Endothelial cell (in vitro differentiated cells): ENCODE measurements at regions not wholly inside any gene's neighbourhood (a gene's known extent, or its start where the extent isn't known, plus 50 kb on each side); places are given as distances from the start of the nearest gene placed in this dataset.

Source experiments
- DNase-seq: peaks from one replicate; pipeline ENCODE4 v3.0.0; 2021; ENCODE audit warnings: low spot score
- H3K27ac Mint-ChIP-seq: one replicate; pipeline ENCODE4 v1.8.0; 2021; ENCODE audit warnings: mixed read lengths, inconsistent platforms; ENCODE audit not compliant: unreplicated experiment
- H3K27me3 Mint-ChIP-seq: one replicate; pipeline ENCODE4 v1.8.0; 2021; ENCODE audit warnings: mild to moderate bottlenecking, moderate library complexity, mixed read lengths, inconsistent platforms; ENCODE audit not compliant: unreplicated experiment
- H3K36me3 Mint-ChIP-seq: one replicate; pipeline ENCODE4 v1.8.0; 2021; ENCODE audit warnings: mild to moderate bottlenecking, low read depth, mixed read lengths, inconsistent platforms; ENCODE audit not compliant: unreplicated experiment
- H3K4me1 Mint-ChIP-seq: one replicate; pipeline ENCODE4 v1.8.0; 2021; ENCODE audit warnings: mild to moderate bottlenecking, mixed read lengths, inconsistent platforms; ENCODE audit not compliant: unreplicated experiment
- H3K4me3 Mint-ChIP-seq: one replicate; pipeline ENCODE4 v1.8.0; 2021; ENCODE audit warnings: mild to moderate bottlenecking, mixed read lengths, inconsistent platforms; ENCODE audit not compliant: unreplicated experiment
- H3K9me3 Mint-ChIP-seq: one replicate; pipeline ENCODE4 v1.8.0; 2021; ENCODE audit warnings: mixed read lengths, inconsistent platforms; ENCODE audit not compliant: unreplicated experiment
- CTCF ChIP-seq: fragments of 200-600 bp; sonication (generic); IDR thresholded peaks from one replicate; pipeline ENCODE4 v1.5.0; 2021; ENCODE audit warnings: antibody characterized with exemption; ENCODE audit not compliant: unreplicated experiment

- Mint-ChIP-seq H3K4me1 (no peaks in the 10 kb centered on the region), H3K27ac (no peak overlapping the region), H3K4me3 (no peak overlapping the region), H3K9me3 (no peaks in the 10 kb centered on the region), H3K27me3 (no peaks in the 10 kb centered on the region), H3K36me3 (no peaks in the 10 kb centered on the region)
- TF ChIP-seq CTCF, result no peak
- DNase-seq, result no peak
These were observed 174.1 kb upstream of the TMTC1 start for GRCh38 chr12:29957835-29958234.

GRCh38 chr12:29945904-29946303 lies 162.2 kb upstream of the TMTC1 start:
- no peaks in the 10 kb centered on the region for H3K36me3 Mint-ChIP-seq
- no peaks in the 10 kb centered on the region for H3K9me3 Mint-ChIP-seq
- no peaks in the 10 kb centered on the region for H3K27me3 Mint-ChIP-seq
- no peak overlapping the region for H3K4me3 Mint-ChIP-seq
- H3K4me1 Mint-ChIP-seq, result no peaks in the 10 kb centered on the region
- no peak for DNase-seq
- H3K27ac Mint-ChIP-seq, result no peak overlapping the region
- no peak for TF ChIP-seq CTCF

- H3K27ac Mint-ChIP-seq, result no peak overlapping the region
- H3K9me3 Mint-ChIP-seq, result no peaks in the 10 kb centered on the region
- no peak for DNase-seq
- H3K36me3 Mint-ChIP-seq, result no peaks in the 10 kb centered on the region
- no peak for TF ChIP-seq CTCF
- H3K27me3 Mint-ChIP-seq, result no peaks in the 10 kb centered on the region
- H3K4me3 Mint-ChIP-seq, result no peak overlapping the region
- H3K4me1 Mint-ChIP-seq, result no peaks in the 10 kb centered on the region
These were observed 160.7 kb upstream of the TMTC1 start for GRCh38 chr12:29944269-29945000.

GRCh38 chr12:29943683-29944082 lies 159.9 kb upstream of the TMTC1 start:
- no peaks in the 10 kb centered on the region for H3K4me1 Mint-ChIP-seq
- no peaks in the 10 kb centered on the region for H3K27me3 Mint-ChIP-seq
- no peak for DNase-seq
- no peak for TF ChIP-seq CTCF
- H3K27ac Mint-ChIP-seq, result no peak overlapping the region
- H3K36me3 Mint-ChIP-seq, result no peaks in the 10 kb centered on the region
- H3K9me3 Mint-ChIP-seq, result no peaks in the 10 kb centered on the region
- H3K4me3 Mint-ChIP-seq, result no peak overlapping the region

GRCh38 chr12:29940811-29941210 lies 157.1 kb upstream of the TMTC1 start:
- no peaks in the 10 kb centered on the region for H3K9me3 Mint-ChIP-seq
- H3K4me1 Mint-ChIP-seq, result no peaks in the 10 kb centered on the region
- no peak overlapping the region for H3K27ac Mint-ChIP-seq
- no peaks in the 10 kb centered on the region for H3K27me3 Mint-ChIP-seq
- no peak for TF ChIP-seq CTCF
- H3K4me3 Mint-ChIP-seq, result no peak overlapping the region
- H3K36me3 Mint-ChIP-seq, result no peaks in the 10 kb centered on the region
- no peak for DNase-seq
